SH-SY5Y (cell line): ENCODE measurements at regions not wholly inside any gene's neighbourhood (a gene's known extent, or its start where the extent isn't known, plus 50 kb on each side); places are given as distances from the start of the nearest gene placed in this dataset.

Experiments
- GATA2 ChIP-seq: IDR thresholded peaks from 2 replicates; pipeline ENCODE4 v1.6.1; 2011; ENCODE audit warnings: mild to moderate bottlenecking, low read depth, low read length
- GATA3 ChIP-seq: IDR thresholded peaks from 2 replicates; pipeline ENCODE4 v1.6.1; 2011; ENCODE audit warnings: low read depth, mild to moderate bottlenecking, low read length, moderate library complexity

DNA sequence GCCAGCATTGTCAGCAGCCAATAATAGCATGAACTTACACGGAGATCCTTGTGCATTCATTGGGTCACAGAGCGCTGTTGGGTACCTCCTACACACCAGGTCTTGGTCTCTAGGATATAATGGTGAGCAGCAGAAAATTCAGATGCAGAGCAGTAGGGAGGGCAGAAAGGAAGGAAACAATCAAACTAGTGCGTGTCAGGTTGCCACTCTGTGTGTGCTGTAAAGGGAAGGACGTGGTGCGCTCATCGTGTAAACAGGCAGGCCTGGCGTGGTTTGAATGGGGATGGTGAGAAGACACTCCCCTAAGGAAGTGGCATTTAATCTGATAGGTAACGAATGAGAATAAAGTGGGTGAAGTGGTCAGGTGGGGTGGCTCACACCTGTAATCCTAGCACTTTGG, 336.4 kb downstream of the CDH26 start:
- no peak for TF ChIP-seq GATA2
- no peak for TF ChIP-seq GATA3
